ENCODE measurements at regions not wholly inside any gene's neighbourhood (a gene's known extent, or its start where the extent isn't known, plus 50 kb on each side); places are given as distances from the start of the nearest gene placed in this dataset.

- ATAC-seq (no peak), DNase-seq (ENCODE audit: low read depth in 1 of 2, low spot score in 1 of 2) (no peak), FAIRE-seq (no peak)
- TF ChIP-seq JUN (IDR thresholded peaks at IDR 0.05) (no peak), SMC3 (IDR thresholded peaks at IDR 0.05) (no peak), POLR2A (IDR thresholded peaks at IDR 0.05; ENCODE audit: low read length) (no peak), FOSB (CRISPR knock-in tag; IDR thresholded peaks at IDR 0.05) (no peak), HOXA7 (CRISPR knock-in tag; IDR thresholded peaks at IDR 0.05) (no peak), MAZ (IDR thresholded peaks at IDR 0.05; ENCODE audit: borderline replicate concordance, low read depth, low read length) (no peak)
- TF ChIP-seq, protein P1, sequence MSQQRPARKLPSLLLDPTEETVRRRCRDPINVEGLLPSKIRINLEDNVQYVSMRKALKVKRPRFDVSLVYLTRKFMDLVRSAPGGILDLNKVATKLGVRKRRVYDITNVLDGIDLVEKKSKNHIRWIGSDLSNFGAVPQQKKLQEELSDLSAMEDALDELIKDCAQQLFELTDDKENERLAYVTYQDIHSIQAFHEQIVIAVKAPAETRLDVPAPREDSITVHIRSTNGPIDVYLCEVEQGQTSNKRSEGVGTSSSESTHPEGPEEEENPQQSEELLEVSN (IDR thresholded peaks at IDR 0.05; ENCODE audit: borderline replicate concordance, low read depth) = no peak
- TF ChIP-seq, protein P2, sequence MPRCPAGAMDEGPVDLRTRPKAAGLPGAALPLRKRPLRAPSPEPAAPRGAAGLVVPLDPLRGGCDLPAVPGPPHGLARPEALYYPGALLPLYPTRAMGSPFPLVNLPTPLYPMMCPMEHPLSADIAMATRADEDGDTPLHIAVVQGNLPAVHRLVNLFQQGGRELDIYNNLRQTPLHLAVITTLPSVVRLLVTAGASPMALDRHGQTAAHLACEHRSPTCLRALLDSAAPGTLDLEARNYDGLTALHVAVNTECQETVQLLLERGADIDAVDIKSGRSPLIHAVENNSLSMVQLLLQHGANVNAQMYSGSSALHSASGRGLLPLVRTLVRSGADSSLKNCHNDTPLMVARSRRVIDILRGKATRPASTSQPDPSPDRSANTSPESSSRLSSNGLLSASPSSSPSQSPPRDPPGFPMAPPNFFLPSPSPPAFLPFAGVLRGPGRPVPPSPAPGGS (IDR thresholded peaks at IDR 0.05) = no peak
- Histone ChIP-seq H3K9me3 (peaks cover 7% of the 10 kb centered on the region; the same call in 1 of the 3 replicates), H3K4me1 (0 out of 3 replicates have a peak, but pooled peaks cover 2% of the 10 kb centered on the region), H3K4me2 (no peak overlapping the region), H3K27ac (0 out of 6 replicates have a peak overlapping the region, but pooled peaks of 1 of the 2 experiments have one; percentile 43), H3K4me3 (no peak overlapping the region)
- WGBS (ENCODE audit: missing lambda C conversion rate) = 73% methylated on average over 2 of the region's 2 CpGs
- CTCF ChIA-PET = no interaction called here
- POLR2A ChIA-PET = no interaction called here
Measured at GRCh38 chr9:88891040-88891439, 100.2 kb upstream of the S1PR3 start.

DNA sequence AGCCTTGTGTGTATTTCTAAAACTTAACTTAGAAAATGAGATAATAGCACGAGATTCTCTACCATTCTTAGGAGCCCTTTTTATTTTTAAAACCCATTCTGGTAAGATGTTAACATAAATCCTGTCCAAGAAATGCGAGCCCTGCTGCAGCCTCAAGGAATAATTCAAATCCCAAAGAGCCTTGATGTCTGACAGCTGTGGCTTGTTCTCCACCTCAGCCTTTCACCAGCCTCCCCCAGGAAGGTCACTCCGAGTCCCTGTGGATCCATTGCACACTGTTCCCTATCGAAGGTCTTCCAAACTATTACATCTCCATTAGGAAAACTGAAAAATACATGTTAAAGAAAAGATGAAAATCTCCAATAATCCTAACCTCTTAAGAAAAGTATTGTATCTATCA lies 98.5 kb upstream of the S1PR3 start:
- Histone ChIP-seq H3K4me3 (no peak overlapping the region), H3K9me3 (no peaks in the 10 kb centered on the region; the same call in 2 of the 3 replicates), H3K27ac (no peak overlapping the region), H3K4me2 (no peak overlapping the region), H3K4me1 (0 out of 3 replicates have a peak, but pooled peaks cover 2% of the 10 kb centered on the region)
- FAIRE-seq (no peak), ATAC-seq (no peak), DNase-seq (ENCODE audit: low read depth in 1 of 2, low spot score in 1 of 2) (no peak)
- POLR2A ChIA-PET = no interaction called here
- WGBS (ENCODE audit: missing lambda C conversion rate) = 54% methylated on average over 4 of the region's 4 CpGs
- no peak for TF ChIP-seq HOXA7 (CRISPR knock-in tag; IDR thresholded peaks at IDR 0.05)
- no peak for TF ChIP-seq HDAC2 (IDR thresholded peaks at IDR 0.05)
- no peak for TF ChIP-seq MAFK (IDR thresholded peaks at IDR 0.05; ENCODE audit: partially characterized antibody)
- no peak for TF ChIP-seq EP300 (IDR thresholded peaks at IDR 0.05)
- no peak for TF ChIP-seq CHD2 (IDR thresholded peaks at IDR 0.05; ENCODE audit: low read length, partially characterized antibody)
- no peak for TF ChIP-seq CHD4 (IDR thresholded peaks at IDR 0.05; ENCODE audit: borderline replicate concordance)
- no peak for TF ChIP-seq CBX8 (IDR thresholded peaks at IDR 0.05)
- TF ChIP-seq TFCP2L1 (CRISPR knock-in tag; IDR thresholded peaks at IDR 0.05) = no peak
- no peak for TF ChIP-seq REST (IDR thresholded peaks at IDR 0.05)
- CTCF ChIA-PET = no interaction called here

- Histone ChIP-seq H3K4me2 (no peak overlapping the region), H3K4me3 (no peak overlapping the region), H3K27ac (no peak overlapping the region), H3K9me3 (no peaks in the 10 kb centered on the region), H3K4me1 (no peaks in the 10 kb centered on the region)
- POLR2A ChIA-PET = no interaction called here
- CTCF ChIA-PET = interaction anchor here (1.4 kb wide), 1 partner anchor 11 kb away, joined by 4 read pairs; no protein-coding TSS in a partner anchor
- ATAC-seq (no peak), DNase-seq (ENCODE audit: low read depth in 1 of 2, low spot score in 1 of 2) (no peak), FAIRE-seq (no peak)
- TF ChIP-seq HEYL (CRISPR knock-in tag; IDR thresholded peaks at IDR 0.05) (no peak), CHD2 (IDR thresholded peaks at IDR 0.05; ENCODE audit: low read length, partially characterized antibody) (no peak), RNF2 (IDR thresholded peaks at IDR 0.05; ENCODE audit: borderline replicate concordance, low read depth) (no peak), KDM1A (IDR thresholded peaks at IDR 0.05; ENCODE audit: low read depth) (no peak), ELK1 (IDR thresholded peaks at IDR 0.05; ENCODE audit: low read depth, low read length) (no peak), FOXS1 (CRISPR knock-in tag; IDR thresholded peaks at IDR 0.05) (no peak), JUN (IDR thresholded peaks at IDR 0.05) (no peak), TFCP2L1 (CRISPR knock-in tag; IDR thresholded peaks at IDR 0.05) (no peak), RCOR1 (IDR thresholded peaks at IDR 0.05; ENCODE audit: low read depth, low read length) (no peak)
- TF ChIP-seq, protein P3, sequence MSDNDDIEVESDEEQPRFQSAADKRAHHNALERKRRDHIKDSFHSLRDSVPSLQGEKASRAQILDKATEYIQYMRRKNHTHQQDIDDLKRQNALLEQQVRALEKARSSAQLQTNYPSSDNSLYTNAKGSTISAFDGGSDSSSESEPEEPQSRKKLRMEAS (IDR thresholded peaks at IDR 0.05) = no peak
- TF ChIP-seq, protein P1 (IDR thresholded peaks at IDR 0.05; ENCODE audit: borderline replicate concordance, low read depth) = no peak
- TF ChIP-seq, protein P4, sequence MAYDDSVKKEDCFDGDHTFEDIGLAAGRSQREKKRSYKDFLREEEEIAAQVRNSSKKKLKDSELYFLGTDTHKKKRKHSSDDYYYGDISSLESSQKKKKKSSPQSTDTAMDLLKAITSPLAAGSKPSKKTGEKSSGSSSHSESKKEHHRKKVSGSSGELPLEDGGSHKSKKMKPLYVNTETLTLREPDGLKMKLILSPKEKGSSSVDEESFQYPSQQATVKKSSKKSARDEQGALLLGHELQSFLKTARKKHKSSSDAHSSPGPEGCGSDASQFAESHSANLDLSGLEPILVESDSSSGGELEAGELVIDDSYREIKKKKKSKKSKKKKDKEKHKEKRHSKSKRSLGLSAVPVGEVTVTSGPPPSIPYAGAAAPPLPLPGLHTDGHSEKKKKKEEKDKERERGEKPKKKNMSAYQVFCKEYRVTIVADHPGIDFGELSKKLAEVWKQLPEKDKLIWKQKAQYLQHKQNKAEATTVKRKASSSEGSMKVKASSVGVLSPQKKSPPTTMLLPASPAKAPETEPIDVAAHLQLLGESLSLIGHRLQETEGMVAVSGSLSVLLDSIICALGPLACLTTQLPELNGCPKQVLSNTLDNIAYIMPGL (CRISPR knock-in tag; IDR thresholded peaks at IDR 0.05; ENCODE audit: borderline replicate concordance) = no peak
Measured at GRCh38 chr9:88897081-88897480, 94.2 kb upstream of the S1PR3 start.
